ELR (cell line): ENCODE measurements at regions not wholly inside any gene's neighbourhood (a gene's known extent, or its start where the extent isn't known, plus 50 kb on each side); places are given as distances from the start of the nearest gene placed in this dataset.
A peak's percentile ranks its signal among the peaks of the same experiment; 100 is the strongest.

Source experiments
- DNase-seq: peaks from one replicate; pipeline ENCODE4 v3.0.0-alpha.2; 2015; ENCODE audit warnings: low read depth

DNA sequence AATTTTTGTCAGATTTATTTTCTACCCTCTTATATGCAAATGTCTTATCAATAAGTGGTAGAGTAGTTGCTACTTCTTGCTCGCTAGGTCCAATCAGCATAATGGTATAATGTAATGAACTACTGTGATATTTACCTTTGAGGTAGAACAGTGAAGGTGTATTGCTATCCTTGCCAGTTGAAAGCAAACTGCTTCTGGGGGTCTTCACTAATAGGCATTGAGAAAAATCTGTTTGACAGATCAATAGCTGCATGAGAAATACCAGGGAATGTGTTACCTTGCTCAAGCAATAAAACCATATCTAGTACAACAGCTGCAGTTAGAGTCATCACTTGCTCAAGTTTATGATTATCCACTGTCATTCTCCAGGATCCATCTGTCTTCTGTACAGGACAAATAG is 50.1 kb upstream of the EFEMP1 start:
- no peak for DNase-seq

- no peak for DNase-seq
These were observed 53.1 kb upstream of the EFEMP1 start for GRCh38 chr2:55976681-55977080.

DNA sequence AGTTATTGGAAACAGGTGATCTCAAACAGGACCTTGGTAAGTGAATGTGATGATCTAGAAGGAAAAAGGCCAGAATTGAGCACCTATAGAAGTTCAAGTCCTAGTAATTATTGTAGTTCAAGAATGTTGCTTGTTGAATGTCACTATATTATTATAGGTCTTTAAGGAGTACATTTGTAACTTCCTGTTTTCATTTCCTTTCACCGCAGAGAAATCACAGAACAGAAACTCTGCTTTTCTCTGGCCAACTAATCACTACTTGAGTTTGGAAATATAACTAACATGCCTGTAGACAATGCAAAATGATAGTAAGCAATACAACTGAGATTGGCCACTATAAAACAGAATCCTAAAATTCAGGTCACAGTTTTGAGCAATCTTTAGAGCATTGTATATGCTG is 61.8 kb upstream of the EFEMP1 start:
- no peak for DNase-seq

DNA sequence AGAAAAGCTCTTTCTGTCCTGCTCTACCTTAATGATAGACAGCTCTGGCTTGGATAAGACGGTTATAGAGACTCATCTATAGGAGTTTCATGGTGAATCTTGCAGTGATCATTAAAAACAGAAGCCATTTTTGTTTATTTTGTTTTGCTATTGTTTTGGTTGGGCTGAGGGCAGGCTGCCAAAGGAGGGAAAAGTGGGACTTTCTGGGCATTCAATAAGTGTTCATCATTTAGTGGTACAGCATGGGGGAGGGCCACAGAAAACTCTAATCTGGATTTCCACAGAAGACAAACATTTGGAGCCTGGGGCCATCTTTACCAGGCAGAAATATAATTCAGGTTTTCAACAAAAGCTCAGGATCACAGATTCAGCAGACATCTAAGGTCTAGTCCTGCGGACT is 62.4 kb upstream of the EFEMP1 start:
- DNase-seq, result no peak

GRCh38 chr2:55986700-55987440 is 63.3 kb upstream of the EFEMP1 start:
- DNase-seq, result no peak

DNA sequence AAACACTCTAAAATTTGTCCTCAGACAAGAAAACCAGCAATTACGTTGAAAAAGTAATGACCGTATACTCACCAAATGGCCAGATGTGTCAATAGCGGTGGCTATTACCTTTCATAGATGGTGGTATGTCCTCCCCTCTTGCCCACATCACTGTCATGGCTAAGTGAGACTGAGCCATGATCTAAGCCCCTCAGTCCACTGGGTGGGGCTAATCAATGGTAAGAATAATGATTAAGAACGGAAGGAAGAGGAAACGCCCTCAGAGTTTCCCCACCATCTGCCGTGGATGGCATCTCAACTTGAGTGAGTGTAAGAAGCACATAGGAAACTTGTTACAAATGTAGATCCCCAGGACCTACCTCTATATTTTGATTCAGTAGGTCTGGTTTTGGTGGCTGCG is 65.8 kb upstream of the EFEMP1 start:
- no peak for DNase-seq

DNA sequence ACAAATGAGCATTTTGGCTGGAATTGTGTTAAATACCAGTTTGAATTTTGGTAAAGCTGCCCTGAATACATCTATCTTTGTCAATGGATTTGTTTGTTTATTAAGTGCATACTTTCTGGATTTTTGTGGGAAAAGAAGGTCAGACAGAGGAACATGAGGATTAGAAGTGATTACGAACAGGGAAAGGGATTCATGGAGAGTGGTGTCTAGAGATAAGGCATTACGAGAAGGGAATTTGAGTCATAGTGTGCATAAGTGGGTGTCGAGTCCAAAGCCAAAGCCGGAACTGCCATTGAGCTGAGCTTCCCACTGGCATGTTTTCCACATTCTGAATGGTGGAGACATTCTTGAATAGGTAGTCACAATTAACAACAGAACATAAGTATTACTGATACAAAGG is 68.9 kb upstream of the EFEMP1 start:
- DNase-seq, result peak; percentile 99

- DNase-seq, result no peak
These were observed 70.1 kb upstream of the EFEMP1 start for GRCh38 chr2:55993685-55994084.

GRCh38 chr2:55995211-55995610 is 71.6 kb upstream of the EFEMP1 start:
- DNase-seq, result no peak

GRCh38 chr2:55995902-55996301 is 72.3 kb upstream of the EFEMP1 start:
- no peak for DNase-seq

- DNase-seq, result no peak
These were observed 75.6 kb upstream of the EFEMP1 start for GRCh38 chr2:55999231-55999630.

- no peak for DNase-seq
These were observed 76.2 kb upstream of the EFEMP1 start for GRCh38 chr2:55999790-56000189.

DNA sequence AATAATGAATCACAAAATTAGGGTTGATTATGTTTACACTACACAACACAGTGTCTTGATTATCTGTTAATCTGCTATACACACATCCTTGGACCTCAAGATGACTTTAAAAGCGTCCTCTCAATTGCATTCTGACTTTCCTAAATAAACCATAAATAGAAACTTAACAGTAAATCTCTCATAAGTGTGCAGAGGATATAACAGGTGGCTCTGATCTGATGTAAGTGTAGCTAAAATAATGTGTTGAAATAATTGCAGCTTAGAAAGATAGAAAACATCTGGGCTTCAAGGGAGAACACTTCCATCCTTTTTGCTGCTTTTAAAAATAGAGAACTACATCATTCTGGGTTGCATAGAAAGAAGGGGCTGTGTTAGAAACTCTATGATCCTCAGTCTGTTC is 78.4 kb upstream of the EFEMP1 start:
- DNase-seq, result no peak

DNA sequence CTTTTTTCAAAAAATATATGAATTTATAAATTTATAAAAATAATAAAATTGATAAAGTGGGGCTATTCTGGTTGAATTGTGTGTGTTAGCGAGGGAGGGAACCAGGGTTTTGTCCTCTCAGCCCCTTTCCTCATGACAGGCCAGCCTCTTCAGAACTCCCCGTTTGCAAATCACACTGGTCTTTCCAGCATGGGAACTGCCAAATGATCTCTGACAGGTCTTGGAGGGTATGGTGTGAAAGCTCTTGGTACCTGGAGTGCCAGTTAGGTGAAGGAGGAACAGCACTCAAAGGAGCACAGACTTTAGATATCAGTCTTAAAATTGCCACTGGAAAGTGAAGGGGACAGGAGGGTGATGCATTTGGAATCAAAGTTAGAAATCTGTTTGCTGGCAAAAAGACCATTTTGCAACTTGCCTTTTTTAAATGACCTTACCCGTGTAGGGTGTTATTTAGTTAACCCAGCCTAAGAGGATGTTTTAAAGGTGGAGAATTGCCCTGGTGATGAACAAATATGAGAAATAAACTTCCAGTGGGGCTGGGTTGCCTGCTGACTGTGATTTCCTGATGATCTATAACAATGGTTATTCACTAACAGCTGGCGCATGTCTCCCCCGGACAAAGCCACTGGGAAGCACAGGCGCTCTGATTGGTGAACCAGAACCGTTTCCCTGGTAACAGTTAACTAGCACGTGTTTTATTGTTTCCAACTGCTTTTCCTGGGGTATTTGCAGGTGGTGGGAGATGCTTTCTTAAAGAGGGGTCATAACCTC is 85.3 kb upstream of the EFEMP1 start:
- DNase-seq, result peak; percentile 89

DNA sequence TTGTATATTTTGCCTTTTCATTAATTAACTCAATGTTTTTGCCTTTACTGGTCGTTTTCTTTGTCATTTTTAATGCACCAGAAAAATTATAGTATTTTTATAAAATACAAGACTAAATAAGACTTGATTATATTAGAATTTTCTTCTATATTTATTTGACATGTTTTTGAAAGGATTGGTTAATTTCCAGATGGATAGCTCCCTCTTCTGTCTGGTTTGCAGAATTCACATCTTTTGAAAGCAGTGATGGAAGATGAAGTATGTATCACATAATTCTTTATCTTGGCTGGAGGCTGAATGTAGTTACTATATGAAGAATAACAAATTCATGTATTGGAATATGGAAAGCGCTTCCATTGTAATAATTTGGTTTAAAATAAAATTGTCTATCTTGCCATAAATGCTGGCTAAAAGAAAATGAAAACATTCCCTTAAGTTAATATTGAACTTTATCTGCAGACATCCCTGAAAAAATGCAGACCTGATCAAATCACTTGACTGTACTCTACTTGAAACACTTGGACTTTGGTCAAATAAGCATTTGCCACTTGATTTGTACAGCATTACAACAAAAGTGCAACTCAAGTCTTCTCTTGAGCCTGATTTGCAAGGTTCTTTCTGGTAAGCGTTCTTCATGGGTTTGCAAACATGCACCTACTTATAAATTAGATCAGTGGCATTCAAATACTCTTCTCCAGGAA is 86.3 kb upstream of the EFEMP1 start:
- peak; percentile 73 for DNase-seq

GRCh38 chr2:56011624-56012023 is 88.0 kb upstream of the EFEMP1 start:
- no peak for DNase-seq

DNA sequence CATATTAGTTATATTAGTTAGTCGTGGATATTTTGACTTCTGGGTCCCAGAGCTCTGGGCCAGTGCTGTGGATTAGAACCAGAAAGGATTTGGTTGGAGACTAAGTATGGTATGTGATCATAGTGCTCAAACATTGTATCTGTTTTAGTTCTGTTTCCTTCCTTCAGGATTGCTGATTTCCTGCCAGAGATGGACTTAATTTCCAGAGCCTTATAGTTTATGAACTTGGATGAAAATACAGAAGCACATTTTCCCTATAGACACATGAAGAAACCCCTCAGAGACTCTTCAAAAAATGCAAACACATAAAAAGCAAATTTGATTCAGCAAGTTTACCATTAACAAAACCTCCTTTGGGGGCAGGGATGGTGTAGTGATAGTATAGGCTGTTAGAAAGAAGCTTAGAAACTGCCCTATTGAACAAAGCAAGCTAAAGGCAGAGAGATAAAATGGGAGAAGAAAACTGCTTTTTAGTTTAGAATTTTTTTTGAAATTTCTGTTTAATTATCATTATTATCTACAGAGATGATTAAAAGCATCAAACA is 88.7 kb upstream of the EFEMP1 start:
- no peak for DNase-seq

DNA sequence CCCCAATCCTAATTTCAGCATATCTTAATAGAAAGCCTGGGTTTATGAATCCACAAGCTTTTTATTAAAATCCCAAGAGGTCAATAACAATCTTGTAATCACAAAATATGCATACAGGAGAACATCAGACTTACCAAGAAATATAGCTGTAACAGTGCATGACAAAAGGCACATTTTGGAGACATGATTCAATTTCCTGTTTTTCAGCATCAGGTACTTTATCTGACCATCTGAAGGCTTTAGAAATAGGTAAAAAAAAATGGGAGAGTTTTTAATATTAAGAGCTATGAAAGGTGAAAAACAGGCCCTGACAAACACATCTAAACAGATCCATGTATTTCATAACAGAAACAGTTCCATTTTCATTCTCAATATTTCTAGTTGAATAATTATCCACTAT is 89.9 kb upstream of the EFEMP1 start:
- DNase-seq, result no peak

DNA sequence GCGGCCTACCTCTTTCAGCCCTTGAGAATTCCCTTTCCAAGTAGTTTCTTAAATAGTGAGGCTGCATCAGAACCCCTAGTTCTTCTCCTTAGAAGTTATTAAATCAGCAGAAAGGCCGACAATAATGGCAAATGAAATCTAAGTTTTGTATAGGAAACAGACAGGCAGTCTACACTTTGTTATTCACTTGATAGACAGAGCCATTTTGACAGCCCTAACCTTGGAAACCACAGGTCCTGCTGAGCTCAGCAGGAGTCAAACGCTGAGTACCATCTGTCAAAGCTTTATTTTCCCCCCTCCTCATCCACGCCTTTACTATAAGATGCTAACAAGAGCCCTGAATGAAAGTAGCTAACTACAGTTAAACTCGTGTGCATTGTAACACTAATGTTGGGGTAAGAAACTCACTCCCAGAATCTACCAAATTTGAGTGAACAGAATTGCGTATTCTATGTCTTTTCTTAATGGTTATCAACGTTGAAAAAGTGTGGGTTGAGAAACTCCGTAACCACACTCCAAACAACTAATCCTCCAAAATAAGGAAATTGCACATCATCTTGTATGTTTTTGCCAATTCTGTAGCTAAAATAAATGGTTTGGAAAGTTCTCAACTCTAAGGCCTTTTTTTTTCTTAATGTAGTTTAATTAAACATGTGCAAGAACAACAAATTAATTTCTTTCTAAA is 90.6 kb upstream of the EFEMP1 start:
- no peak for DNase-seq

DNA sequence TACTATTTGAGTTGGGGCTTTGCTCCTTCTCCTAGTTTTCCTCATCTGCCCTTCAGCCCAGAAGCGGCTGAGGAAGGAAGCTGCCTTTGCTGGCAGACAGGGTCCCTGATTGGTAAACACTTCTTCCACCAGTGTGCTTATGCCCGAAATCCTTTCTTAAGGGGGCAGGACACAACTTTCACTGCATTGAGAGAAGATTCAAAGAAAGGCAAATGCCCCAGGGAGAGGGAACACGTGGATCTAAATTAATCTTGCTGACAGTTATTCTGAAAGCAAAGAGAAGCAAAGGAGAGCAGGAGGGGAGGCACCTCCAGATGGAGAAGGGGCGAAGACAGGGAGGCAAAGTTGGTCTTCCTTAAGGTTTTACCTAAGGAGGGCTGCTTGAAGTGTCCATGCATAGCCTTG is 92.1 kb upstream of the EFEMP1 start:
- DNase-seq, result no peak

GRCh38 chr2:56017784-56018183 is 94.2 kb upstream of the EFEMP1 start:
- no peak for DNase-seq

- DNase-seq, result no peak
These were observed 94.7 kb upstream of the EFEMP1 start for GRCh38 chr2:56018267-56018666.
